Breast epithelium (tissue), 4 donors: ENCODE measurements at regions not wholly inside any gene's neighbourhood (a gene's known extent, or its start where the extent isn't known, plus 50 kb on each side); places are given as distances from the start of the nearest gene placed in this dataset.
A peak's percentile ranks its signal among the peaks of the same experiment; 100 is the strongest.

ENCODE experiments used
- DNase-seq, 2 donors: peaks; one replicate each; pipeline ENCODE4 v3.0.0-alpha.2; 2019; ENCODE audit warnings: low spot score in 2 of 2
- H3K27ac ChIP-seq, 2 donors: fragments of 200-600 bp; sonication (generic) in 1 of 2; one replicate each; pipeline ENCODE4 v1.5.1; 2016 to 2019; ENCODE audit warnings: mild to moderate bottlenecking in 1 of 2
- H3K27me3 ChIP-seq, 2 donors: fragments of 200-600 bp; sonication (generic) in 1 of 2; one replicate each; pipeline versions ENCODE4 v1.5.1 to v1.6.0; 2017 to 2019; ENCODE audit warnings: control low read depth in 1 of 2, mild to moderate bottlenecking in 1 of 2
- H3K36me3 ChIP-seq: fragments of 200-600 bp; one replicate; pipeline ENCODE4 v1.5.1; 2019
- H3K4me1 ChIP-seq, 2 donors: fragments of 200-600 bp; sonication (generic); one replicate each; pipeline ENCODE4 v1.5.1; 2016 to 2019; ENCODE audit warnings: control low read depth in 1 of 2
- H3K4me3 ChIP-seq, 3 donors: fragments of 200-600 bp; sonication (generic); 1 replicate in 2 of 3; 2 replicates in 1 of 3; pipeline ENCODE4 v1.5.1; 2016 to 2019; ENCODE audit warnings: mild to moderate bottlenecking in 3 of 3, moderate library complexity in 2 of 3
- H3K9me3 ChIP-seq, 2 donors: fragments of 200-600 bp; sonication (generic) in 1 of 2; one replicate each; pipeline ENCODE4 v1.5.1; 2016 to 2019; ENCODE audit warnings: control low read depth in 1 of 2
- POLR2A ChIP-seq: fragments of 450-650 bp; IDR thresholded peaks from one replicate; pipeline ENCODE4 v1.6.1; 2016; ENCODE audit warnings: antibody characterized with exemption, mild to moderate bottlenecking, moderate library complexity
- POLR2AphosphoS5 ChIP-seq, 3 donors: sonication (generic); formaldehyde crosslinking; IDR thresholded peaks; one replicate each; pipeline ENCODE4 v1.6.1; 2017; ENCODE audit warnings: antibody characterized with exemption in 3 of 3
- intact Hi-C: fragments of 100-400 bp; cut with DNase I; formaldehyde crosslinking; loops from one replicate; pipeline ENCODE4 v1.15.1; 2023; ENCODE audit warnings: low total_unique reads
- TF ChIP-seq, protein P1 (sequence below), 3 donors: fragments of 450-650 bp; IDR thresholded peaks; one replicate each; pipeline ENCODE4 v1.5.1; 2016 to 2017; ENCODE audit warnings: antibody characterized with exemption in 3 of 3, mild to moderate bottlenecking in 3 of 3, moderate library complexity in 3 of 3

DNA sequence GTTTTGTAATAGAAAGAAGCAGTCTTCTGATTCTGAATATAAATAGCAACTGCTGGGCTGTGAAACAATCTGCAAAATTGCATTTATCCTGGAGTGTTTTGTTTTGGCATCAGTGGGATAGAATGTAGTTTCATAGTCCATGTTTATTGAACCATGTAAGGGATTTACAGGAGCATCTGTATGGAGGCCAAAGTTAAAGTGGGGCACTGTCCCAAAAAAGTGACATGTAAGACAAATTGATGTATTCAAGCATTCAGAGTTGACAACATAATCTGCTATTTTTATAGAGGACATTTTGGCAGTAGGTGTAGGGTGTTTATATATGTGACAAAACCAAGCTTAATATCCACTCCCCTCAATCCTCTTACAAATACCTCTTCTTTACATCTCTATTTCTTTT is 200.5 kb upstream of the ANK2 start:
- TF ChIP-seq POLR2AphosphoS5 (IDR thresholded peaks at IDR 0.05) (no peak), POLR2A (no peak)
- TF ChIP-seq, protein P1, sequence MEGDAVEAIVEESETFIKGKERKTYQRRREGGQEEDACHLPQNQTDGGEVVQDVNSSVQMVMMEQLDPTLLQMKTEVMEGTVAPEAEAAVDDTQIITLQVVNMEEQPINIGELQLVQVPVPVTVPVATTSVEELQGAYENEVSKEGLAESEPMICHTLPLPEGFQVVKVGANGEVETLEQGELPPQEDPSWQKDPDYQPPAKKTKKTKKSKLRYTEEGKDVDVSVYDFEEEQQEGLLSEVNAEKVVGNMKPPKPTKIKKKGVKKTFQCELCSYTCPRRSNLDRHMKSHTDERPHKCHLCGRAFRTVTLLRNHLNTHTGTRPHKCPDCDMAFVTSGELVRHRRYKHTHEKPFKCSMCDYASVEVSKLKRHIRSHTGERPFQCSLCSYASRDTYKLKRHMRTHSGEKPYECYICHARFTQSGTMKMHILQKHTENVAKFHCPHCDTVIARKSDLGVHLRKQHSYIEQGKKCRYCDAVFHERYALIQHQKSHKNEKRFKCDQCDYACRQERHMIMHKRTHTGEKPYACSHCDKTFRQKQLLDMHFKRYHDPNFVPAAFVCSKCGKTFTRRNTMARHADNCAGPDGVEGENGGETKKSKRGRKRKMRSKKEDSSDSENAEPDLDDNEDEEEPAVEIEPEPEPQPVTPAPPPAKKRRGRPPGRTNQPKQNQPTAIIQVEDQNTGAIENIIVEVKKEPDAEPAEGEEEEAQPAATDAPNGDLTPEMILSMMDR (IDR thresholded peaks at IDR 0.05): no peak
- intact Hi-C loops: no loop called here
- no peak overlapping the region for H3K4me3 ChIP-seq
- no peaks in the 10 kb centered on the region for H3K27me3 ChIP-seq
- no peaks in the 10 kb centered on the region for H3K4me1 ChIP-seq
- H3K27ac ChIP-seq: no peak overlapping the region
- DNase-seq: no peak
- no peaks in the 10 kb centered on the region for H3K9me3 ChIP-seq
- H3K36me3 ChIP-seq: no peaks in the 10 kb centered on the region

DNA sequence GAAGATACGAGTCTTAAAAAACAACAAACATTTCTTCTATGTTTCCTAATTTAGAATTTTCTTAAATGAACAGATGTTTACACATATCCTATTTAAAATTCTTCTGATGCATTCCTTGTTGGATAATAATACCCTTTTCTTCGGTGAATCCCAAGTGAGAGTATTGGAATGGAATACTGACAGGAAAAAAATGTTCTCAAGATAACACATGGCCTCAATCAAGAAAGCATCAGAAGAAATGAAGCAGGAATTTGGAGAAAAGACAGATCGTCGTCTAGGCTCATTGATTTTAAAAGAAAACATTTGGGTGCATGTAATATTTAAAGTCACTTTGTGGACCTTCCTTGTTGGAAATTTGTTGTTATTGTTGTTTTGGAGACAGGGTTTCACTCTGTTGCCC is 196.9 kb upstream of the ANK2 start:
- Histone ChIP-seq H3K4me3 (peak overlapping the region in 1 of 3 donors; percentile 19), H3K9me3 (no peaks in the 10 kb centered on the region), H3K27ac (no peak overlapping the region), H3K27me3 (no peaks in the 10 kb centered on the region), H3K4me1 (no peaks in the 10 kb centered on the region), H3K36me3 (no peaks in the 10 kb centered on the region)
- DNase-seq: no peak
- intact Hi-C loops: no loop called here
- TF ChIP-seq POLR2AphosphoS5 (IDR thresholded peaks at IDR 0.05): no peak
- TF ChIP-seq, protein P1 (IDR thresholded peaks at IDR 0.05): no peak
- TF ChIP-seq POLR2A: no peak

DNA sequence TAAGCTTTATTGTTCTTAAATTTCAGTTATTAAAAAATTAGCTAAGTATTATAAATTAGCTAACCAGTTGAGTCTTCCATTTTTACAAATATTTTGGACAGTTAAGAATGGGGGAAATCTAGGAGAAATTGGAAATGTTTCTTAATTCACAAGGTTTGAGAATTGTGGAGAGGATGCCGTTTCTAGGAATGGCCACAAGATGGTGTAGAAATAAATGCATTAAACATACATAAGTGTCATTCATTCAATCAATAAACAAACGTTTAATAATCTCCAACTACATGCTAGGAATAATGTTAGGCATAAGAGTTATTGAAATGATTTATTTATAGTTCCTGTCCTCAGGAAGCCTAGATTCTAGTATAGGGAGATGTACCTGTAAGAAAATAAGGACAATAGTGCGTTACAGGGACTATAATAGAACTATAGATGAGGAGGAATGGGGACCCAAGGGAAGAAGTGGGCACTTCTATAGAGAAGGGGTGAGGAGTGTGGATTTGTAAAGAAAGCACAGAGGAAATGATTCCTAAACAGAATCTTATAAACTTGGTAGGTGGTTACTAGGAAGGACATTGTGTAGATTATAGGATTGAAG is 195.7 kb upstream of the ANK2 start:
- Histone ChIP-seq H3K4me1 (no peaks in the 10 kb centered on the region), H3K27ac (no peak overlapping the region), H3K9me3 (no peaks in the 10 kb centered on the region), H3K4me3 (no peak overlapping the region), H3K36me3 (no peaks in the 10 kb centered on the region), H3K27me3 (no peaks in the 10 kb centered on the region)
- TF ChIP-seq, protein P1 (IDR thresholded peaks at IDR 0.05): no peak
- TF ChIP-seq POLR2A: no peak
- TF ChIP-seq POLR2AphosphoS5 (IDR thresholded peaks at IDR 0.05): no peak
- no peak for DNase-seq
- intact Hi-C loops: no loop called here

DNA sequence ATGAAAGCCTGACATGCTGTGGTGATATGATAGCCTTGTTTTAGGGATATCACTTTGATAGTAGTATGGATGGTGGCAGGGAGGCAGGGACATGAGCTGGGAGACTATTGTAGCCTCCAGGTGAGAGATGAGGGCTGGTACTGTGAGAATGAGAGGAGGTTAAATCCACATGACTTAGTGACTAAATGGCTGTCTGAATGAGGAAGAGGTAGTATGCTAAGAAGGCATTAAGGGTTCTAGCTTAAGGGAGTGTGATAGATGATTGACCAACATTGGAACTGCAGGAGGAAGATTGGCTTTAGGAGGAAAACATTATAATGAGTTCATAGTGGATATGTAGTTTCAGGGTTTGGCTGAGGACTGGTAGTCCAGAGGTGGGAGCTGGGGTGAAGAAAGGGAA is 195.0 kb upstream of the ANK2 start:
- Histone ChIP-seq H3K36me3 (no peaks in the 10 kb centered on the region), H3K4me1 (no peaks in the 10 kb centered on the region), H3K27me3 (no peaks in the 10 kb centered on the region), H3K27ac (no peak overlapping the region), H3K9me3 (no peaks in the 10 kb centered on the region), H3K4me3 (no peak overlapping the region)
- TF ChIP-seq, protein P1 (IDR thresholded peaks at IDR 0.05): no peak
- no peak for TF ChIP-seq POLR2AphosphoS5 (IDR thresholded peaks at IDR 0.05)
- TF ChIP-seq POLR2A: no peak
- intact Hi-C loops: no loop called here
- no peak for DNase-seq

DNA sequence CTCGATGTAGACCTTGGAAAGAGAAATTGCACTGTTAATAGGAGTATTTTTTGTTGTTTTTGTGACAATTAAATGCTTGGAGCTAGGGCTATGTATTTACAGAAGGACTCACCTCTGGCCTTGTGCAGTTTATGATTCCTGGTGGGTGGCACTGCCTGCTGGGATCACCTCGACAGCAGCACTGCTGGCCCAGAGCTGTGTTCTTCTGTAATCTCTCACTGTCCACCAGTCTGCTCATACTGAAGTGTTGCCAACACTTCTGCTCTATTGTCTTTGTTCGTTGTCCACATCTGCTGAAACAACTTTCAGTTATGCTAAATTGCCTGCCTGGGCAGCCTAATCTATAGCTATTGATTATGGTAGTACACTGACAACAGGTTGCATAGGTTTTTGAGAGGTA is 194.4 kb upstream of the ANK2 start:
- no peaks in the 10 kb centered on the region for H3K36me3 ChIP-seq
- intact Hi-C loops: no loop called here
- H3K27ac ChIP-seq: no peak overlapping the region
- DNase-seq: no peak
- H3K27me3 ChIP-seq: no peaks in the 10 kb centered on the region
- no peak overlapping the region for H3K4me3 ChIP-seq
- no peaks in the 10 kb centered on the region for H3K9me3 ChIP-seq
- H3K4me1 ChIP-seq: no peaks in the 10 kb centered on the region
- TF ChIP-seq POLR2A: no peak
- no peak for TF ChIP-seq POLR2AphosphoS5 (IDR thresholded peaks at IDR 0.05)
- TF ChIP-seq, protein P1 (IDR thresholded peaks at IDR 0.05): no peak
